ENCODE measurements at regions not wholly inside any gene's neighbourhood (a gene's known extent, or its start where the extent isn't known, plus 50 kb on each side); places are given as distances from the start of the nearest gene placed in this dataset.

- ATAC-seq = no peak
Measured at GRCh38 chr7:113548137-113548536, 370.7 kb downstream of the PPP1R3A start.

GRCh38 chr7:113521468-113521867 lies 397.3 kb downstream of the PPP1R3A start:
- peak; percentile 26; the same call in 1 of the 3 replicates for ATAC-seq
- no peak for TF ChIP-seq TSHZ2 (CRISPR knock-in tag; IDR thresholded peaks at IDR 0.05)
- TF ChIP-seq CSDC2 (CRISPR knock-in tag; IDR thresholded peaks at IDR 0.05) = no peak
- TF ChIP-seq ARNTL (CRISPR knock-in tag; IDR thresholded peaks at IDR 0.05; ENCODE audit: borderline replicate concordance, low read depth) = no peak
- TF ChIP-seq PATZ1 (CRISPR knock-in tag; IDR thresholded peaks at IDR 0.05; ENCODE audit: borderline replicate concordance) = no peak
- no peak for TF ChIP-seq OSR1 (CRISPR knock-in tag; IDR thresholded peaks at IDR 0.05)
- no peak for TF ChIP-seq ZFP30 (CRISPR knock-in tag; IDR thresholded peaks at IDR 0.05)
- TF ChIP-seq ZC3H10 (CRISPR knock-in tag; IDR thresholded peaks at IDR 0.05) = no peak
- TF ChIP-seq GLIS3 (CRISPR knock-in tag; IDR thresholded peaks at IDR 0.05) = no peak
- TF ChIP-seq RARB (CRISPR knock-in tag; IDR thresholded peaks at IDR 0.05) = no peak
- TF ChIP-seq ZNF8 (CRISPR knock-in tag; IDR thresholded peaks at IDR 0.05) = no peak
- TF ChIP-seq ISL1 (CRISPR knock-in tag; IDR thresholded peaks at IDR 0.05) = no peak

More at GRCh38 chr7:113548137-113548536, 370.7 kb downstream of the PPP1R3A start:
- TF ChIP-seq ISL1 (CRISPR knock-in tag; IDR thresholded peaks at IDR 0.05) = no peak
- no peak for TF ChIP-seq CSRNP3 (CRISPR knock-in tag; IDR thresholded peaks at IDR 0.05)
- TF ChIP-seq ZFP30 (CRISPR knock-in tag; IDR thresholded peaks at IDR 0.05) = no peak
- no peak for TF ChIP-seq GLIS3 (CRISPR knock-in tag; IDR thresholded peaks at IDR 0.05)
- TF ChIP-seq CSDC2 (CRISPR knock-in tag; IDR thresholded peaks at IDR 0.05) = no peak
- no peak for TF ChIP-seq BACH2 (CRISPR knock-in tag; IDR thresholded peaks at IDR 0.05; ENCODE audit: borderline replicate concordance)
- no peak for TF ChIP-seq TSHZ2 (CRISPR knock-in tag; IDR thresholded peaks at IDR 0.05)
- no peak for TF ChIP-seq SNAI2 (CRISPR knock-in tag; IDR thresholded peaks at IDR 0.05)
- no peak for TF ChIP-seq PATZ1 (CRISPR knock-in tag; IDR thresholded peaks at IDR 0.05; ENCODE audit: borderline replicate concordance)
- no peak for TF ChIP-seq ZNF565 (CRISPR knock-in tag; conservative IDR thresholded peaks at IDR 0.05; ENCODE audit: low read depth)
- TF ChIP-seq ARNTL (CRISPR knock-in tag; IDR thresholded peaks at IDR 0.05; ENCODE audit: borderline replicate concordance, low read depth) = no peak
- TF ChIP-seq POU6F1 (CRISPR knock-in tag; IDR thresholded peaks at IDR 0.05; ENCODE audit: borderline replicate concordance, low read depth) = no peak
- TF ChIP-seq ZNF8 (CRISPR knock-in tag; IDR thresholded peaks at IDR 0.05) = no peak
- no peak for TF ChIP-seq ESRRG (CRISPR knock-in tag; IDR thresholded peaks at IDR 0.05)
- TF ChIP-seq ZFP3 (CRISPR knock-in tag; IDR thresholded peaks at IDR 0.05) = no peak
- no peak for TF ChIP-seq TCF4 (CRISPR knock-in tag; IDR thresholded peaks at IDR 0.05; ENCODE audit: borderline replicate concordance)
- TF ChIP-seq RARB (CRISPR knock-in tag; IDR thresholded peaks at IDR 0.05) = no peak
